Activated naive CD4-positive, alpha-beta T cell treated with anti-CD3 and anti-CD28 coated beads for 36 hours (primary cell): ENCODE measurements at regions not wholly inside any gene's neighbourhood (a gene's known extent, or its start where the extent isn't known, plus 50 kb on each side); places are given as distances from the start of the nearest gene placed in this dataset.
"Not testable (repeated sequence)": the region's sequence is repeated elsewhere in the genome, so short reads cannot be mapped to it uniquely, and the experiment has no call there.

Experiments used
- CTCF ChIA-PET: fragments of 350-600 bp; sonication (Branson Sonifier 250); formaldehyde crosslinking; loops from one replicate; lab custom pipeline; 2021; ENCODE audit warnings: antibody characterized with exemption; lab: Charles Lee
- DNase-seq: peaks from one replicate; pipeline ENCODE4 v3.0.0-alpha.2; 2020
- H3K27ac Mint-ChIP-seq: one replicate; pipeline ENCODE4 v1.8.0; 2021; ENCODE audit warnings: mild to moderate bottlenecking, mixed read lengths
- H3K27me3 Mint-ChIP-seq: one replicate; pipeline ENCODE4 v1.8.0; 2021; ENCODE audit warnings: low read depth, mixed read lengths
- H3K36me3 Mint-ChIP-seq: one replicate; pipeline ENCODE4 v1.8.0; 2021; ENCODE audit warnings: low read depth, mixed read lengths
- H3K4me1 Mint-ChIP-seq: one replicate; pipeline ENCODE4 v1.8.0; 2021; ENCODE audit warnings: low read depth, mixed read lengths
- H3K4me3 Mint-ChIP-seq: one replicate; pipeline ENCODE4 v1.8.0; 2021; ENCODE audit warnings: mild to moderate bottlenecking, moderate library complexity, mixed read lengths
- H3K9me3 Mint-ChIP-seq: one replicate; pipeline ENCODE4 v1.8.0; 2021; ENCODE audit warnings: mixed read lengths
- intact Hi-C: fragments of 100-400 bp; cut with micrococcal nuclease; formaldehyde crosslinking; loops from one replicate; pipeline ENCODE4 v1.15.1; 2023

DNA sequence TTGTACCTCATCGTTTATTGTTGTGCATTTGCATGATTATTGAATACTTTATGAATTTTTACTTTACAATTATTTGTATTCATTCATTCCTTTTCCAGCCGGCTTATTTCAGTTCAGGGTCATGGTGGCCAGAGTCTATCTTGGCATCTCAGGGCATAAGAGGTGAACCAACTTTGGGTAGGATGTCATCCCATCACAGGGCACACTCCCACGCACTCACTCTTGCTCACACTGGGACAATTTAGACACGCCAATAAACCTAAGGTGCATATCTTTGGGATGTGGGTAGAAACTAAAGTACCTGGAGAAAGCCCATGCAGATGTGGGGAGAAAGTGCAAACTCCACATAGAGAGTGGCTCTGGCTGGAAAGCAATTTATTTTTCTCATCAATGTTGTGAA is 158.1 kb upstream of the MAST4 start:
- CTCF ChIA-PET: interaction anchor here (0.7 to 1.1 kb wide), 2 partner anchors 128 to 132 kb away, joined by 3 read pairs; no protein-coding TSS in a partner anchor

DNA sequence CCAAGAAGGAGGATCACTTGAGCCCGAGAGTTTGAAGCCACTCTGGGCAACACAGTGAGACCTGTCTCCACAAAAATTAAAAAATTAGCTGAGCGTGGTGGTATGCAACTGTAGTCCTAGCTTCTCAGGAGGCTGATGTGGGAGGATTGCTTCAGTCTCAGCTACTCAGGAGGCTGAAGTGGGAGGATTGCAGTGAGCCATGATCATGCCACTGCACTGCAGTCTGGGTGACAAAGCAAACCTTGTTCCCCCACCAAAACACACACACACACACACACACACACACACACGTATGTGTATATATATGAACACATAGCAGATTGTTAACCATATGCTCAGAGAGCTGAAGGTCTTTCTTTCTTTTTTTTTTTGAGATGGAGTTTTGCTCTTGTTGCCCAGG is 157.5 kb upstream of the MAST4 start:
- CTCF ChIA-PET: interaction anchor here (0.7 to 1.1 kb wide), 2 partner anchors 128 to 132 kb away, joined by 3 read pairs; no protein-coding TSS in a partner anchor
- no peak for DNase-seq
- peaks cover 6% of the 10 kb centered on the region for H3K4me1 Mint-ChIP-seq
- no peaks in the 10 kb centered on the region for H3K27me3 Mint-ChIP-seq
- no peak overlapping the region for H3K4me3 Mint-ChIP-seq
- no peaks in the 10 kb centered on the region for H3K36me3 Mint-ChIP-seq
- H3K9me3 Mint-ChIP-seq: no peaks in the 10 kb centered on the region
- intact Hi-C loops: loop anchor here (5.0 kb wide), 1 partner anchor 131 kb away; no protein-coding TSS in a partner anchor
- H3K27ac Mint-ChIP-seq: no peak overlapping the region

More for the DNA sequence above, 158.1 kb upstream of the MAST4 start:
- H3K4me3 Mint-ChIP-seq: no peak overlapping the region
- H3K9me3 Mint-ChIP-seq: no peaks in the 10 kb centered on the region
- no peaks in the 10 kb centered on the region for H3K36me3 Mint-ChIP-seq
- H3K4me1 Mint-ChIP-seq: peaks cover 6% of the 10 kb centered on the region
- intact Hi-C loops: loop anchor here (5.0 kb wide), 1 partner anchor 131 kb away; no protein-coding TSS in a partner anchor
- H3K27me3 Mint-ChIP-seq: peaks cover 2% of the 10 kb centered on the region
- DNase-seq: no peak
- no peak overlapping the region for H3K27ac Mint-ChIP-seq

DNA sequence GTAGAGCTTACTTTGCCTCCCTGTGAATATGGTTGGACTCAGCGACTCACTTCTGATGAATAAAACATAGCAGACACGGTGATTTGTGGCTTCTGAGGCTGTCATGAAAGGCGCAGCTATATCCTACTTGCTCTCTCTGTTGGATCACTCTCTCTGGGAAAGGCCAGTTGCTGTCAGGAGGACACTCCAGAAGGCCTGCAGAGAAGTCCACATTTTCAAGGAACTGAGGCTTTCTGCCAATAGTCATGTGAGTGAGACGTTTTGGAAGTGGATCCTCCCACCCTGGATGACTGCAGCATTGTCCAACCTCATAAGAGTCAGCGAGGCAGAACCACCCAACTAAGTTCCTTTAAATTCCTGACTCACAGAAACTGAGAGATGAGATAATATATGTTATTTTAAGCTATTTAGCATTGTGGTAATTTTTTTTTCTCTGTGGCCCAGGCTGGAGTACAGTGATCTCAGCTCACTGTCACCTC is 156.0 kb upstream of the MAST4 start:
- Mint-ChIP-seq H3K9me3 (no peaks in the 10 kb centered on the region), H3K4me3 (no peak overlapping the region), H3K4me1 (peaks cover 6% of the 10 kb centered on the region), H3K36me3 (no peaks in the 10 kb centered on the region), H3K27me3 (no peaks in the 10 kb centered on the region), H3K27ac (no peak overlapping the region)
- intact Hi-C loops: no loop called here
- CTCF ChIA-PET: interaction anchor here (1.2 to 1.4 kb wide), 2 partner anchors 131 to 134 kb away, joined by 3 to 5 read pairs; no protein-coding TSS in a partner anchor
- DNase-seq: peak; percentile 36

DNA sequence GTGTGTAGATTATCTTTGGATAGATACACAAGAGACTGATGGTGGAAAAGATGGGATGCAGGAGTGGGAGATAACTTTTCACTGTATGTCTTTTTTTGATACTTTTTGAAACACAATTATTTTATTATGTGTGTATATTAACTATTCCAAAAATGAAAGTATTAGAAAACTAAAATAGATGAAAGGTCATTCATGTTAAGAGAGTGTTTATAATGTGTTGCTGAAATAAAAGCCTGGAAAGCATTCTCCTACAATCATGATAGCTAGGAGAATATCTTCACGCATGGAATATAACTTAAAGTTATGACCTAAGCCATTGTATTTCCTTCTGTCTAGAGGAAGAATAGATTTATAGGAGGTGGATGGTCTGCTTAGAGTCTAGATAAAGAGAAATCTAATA is 154.8 kb upstream of the MAST4 start:
- CTCF ChIA-PET: interaction anchor here (1.1 kb wide), 1 partner anchor 10 kb away, joined by 3 read pairs; no protein-coding TSS in a partner anchor
- no peaks in the 10 kb centered on the region for H3K27me3 Mint-ChIP-seq

DNA sequence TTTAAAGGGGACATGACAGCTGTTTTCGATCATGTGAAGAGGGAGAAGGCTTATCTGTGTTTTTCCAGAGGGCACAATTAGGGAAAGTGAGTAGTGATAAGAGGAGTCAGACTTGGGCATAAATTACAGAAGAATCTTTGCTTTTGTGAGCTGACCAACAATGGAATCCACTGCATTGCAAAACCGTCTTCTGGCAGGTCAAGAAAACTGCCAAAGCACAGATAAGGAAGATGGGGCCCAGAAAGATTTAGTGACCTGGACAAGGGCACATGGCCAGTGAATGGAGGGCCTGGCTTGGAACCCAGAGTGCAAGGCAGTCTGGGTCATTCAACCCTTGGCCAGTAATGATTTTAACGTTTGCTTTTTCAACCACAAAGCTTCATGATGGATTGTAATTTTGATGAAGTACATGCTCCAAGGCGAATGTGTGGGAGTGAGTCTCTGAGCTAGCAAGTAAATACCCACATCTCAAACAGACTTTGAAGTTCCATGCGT is 153.2 kb upstream of the MAST4 start:
- Mint-ChIP-seq H3K9me3 (peaks cover 1% of the 10 kb centered on the region), H3K36me3 (no peaks in the 10 kb centered on the region), H3K4me1 (peaks cover 6% of the 10 kb centered on the region), H3K27me3 (no peaks in the 10 kb centered on the region), H3K4me3 (no peak overlapping the region), H3K27ac (no peak overlapping the region)
- CTCF ChIA-PET: no interaction called here
- DNase-seq: no peak
- intact Hi-C loops: no loop called here

More for the DNA sequence above, 154.8 kb upstream of the MAST4 start:
- intact Hi-C loops: no loop called here
- Mint-ChIP-seq H3K9me3 (no peaks in the 10 kb centered on the region), H3K27ac (no peak overlapping the region), H3K4me3 (no peak overlapping the region), H3K4me1 (peaks cover 6% of the 10 kb centered on the region), H3K36me3 (no peaks in the 10 kb centered on the region)
- DNase-seq: no peak

DNA sequence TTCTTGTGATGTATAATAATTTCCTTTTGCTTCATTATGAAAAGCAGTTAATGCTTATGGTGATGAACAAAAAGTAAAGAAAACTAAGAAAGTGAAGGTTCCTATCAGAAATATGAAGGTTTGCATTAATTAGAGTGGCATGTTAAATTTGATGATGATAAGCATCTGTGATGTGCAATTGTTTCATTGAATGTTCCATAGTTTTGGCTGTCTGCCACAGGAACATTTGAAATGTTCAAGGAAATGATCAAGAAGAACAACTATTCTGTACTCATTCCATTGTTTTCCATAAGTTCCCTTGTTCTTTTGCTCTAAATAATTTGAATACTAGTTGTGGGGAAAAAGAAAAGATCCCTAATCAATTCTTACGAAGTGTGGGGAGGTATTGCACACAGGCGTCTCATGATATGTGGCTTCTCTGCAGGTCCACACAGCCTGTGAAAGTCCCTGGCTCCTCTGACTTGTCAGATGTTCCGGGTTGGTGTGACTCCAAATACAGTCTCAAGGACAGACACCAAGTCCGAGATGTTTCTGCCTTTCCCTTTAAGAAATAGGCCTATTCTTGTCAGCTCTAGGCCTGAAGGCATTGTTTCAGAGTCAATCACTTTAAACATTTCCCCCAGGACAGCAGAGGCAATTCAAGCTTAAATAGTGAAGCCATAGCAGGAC is 152.6 kb upstream of the MAST4 start:
- DNase-seq: no peak
- Mint-ChIP-seq H3K36me3 (no peaks in the 10 kb centered on the region), H3K4me1 (peaks cover 6% of the 10 kb centered on the region), H3K9me3 (peaks cover 3% of the 10 kb centered on the region), H3K4me3 (no peak overlapping the region), H3K27me3 (no peaks in the 10 kb centered on the region), H3K27ac (no peak overlapping the region)
- intact Hi-C loops: no loop called here
- CTCF ChIA-PET: interaction anchor here (0.6 kb wide), 1 partner anchor 137 kb away, joined by 6 read pairs; no protein-coding TSS in a partner anchor

DNA sequence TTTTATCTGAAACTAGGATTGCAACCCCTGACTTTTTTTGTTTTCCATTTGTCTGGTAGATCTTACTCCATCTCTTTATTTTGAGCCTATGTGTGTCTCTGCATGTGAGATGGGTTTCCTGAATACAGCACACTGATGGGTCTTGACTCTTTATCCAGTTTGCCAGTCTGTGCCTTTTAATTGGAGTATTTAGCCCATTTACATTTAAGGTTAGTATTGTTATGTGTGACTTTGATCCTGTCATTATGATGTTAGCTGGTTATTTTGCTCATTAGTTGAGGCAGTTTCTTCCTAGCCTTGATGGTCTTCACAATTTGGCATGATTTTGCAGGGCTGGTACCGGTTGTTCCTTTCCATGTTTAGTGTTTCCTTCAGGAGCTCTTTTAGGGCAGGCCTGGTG is 148.1 kb upstream of the MAST4 start:
- H3K27ac Mint-ChIP-seq, CTCF ChIA-PET, H3K36me3 Mint-ChIP-seq, H3K27me3 Mint-ChIP-seq, intact Hi-C loops, DNase-seq, H3K4me1 Mint-ChIP-seq, H3K4me3 Mint-ChIP-seq, H3K9me3 Mint-ChIP-seq: not testable (repeated sequence)

DNA sequence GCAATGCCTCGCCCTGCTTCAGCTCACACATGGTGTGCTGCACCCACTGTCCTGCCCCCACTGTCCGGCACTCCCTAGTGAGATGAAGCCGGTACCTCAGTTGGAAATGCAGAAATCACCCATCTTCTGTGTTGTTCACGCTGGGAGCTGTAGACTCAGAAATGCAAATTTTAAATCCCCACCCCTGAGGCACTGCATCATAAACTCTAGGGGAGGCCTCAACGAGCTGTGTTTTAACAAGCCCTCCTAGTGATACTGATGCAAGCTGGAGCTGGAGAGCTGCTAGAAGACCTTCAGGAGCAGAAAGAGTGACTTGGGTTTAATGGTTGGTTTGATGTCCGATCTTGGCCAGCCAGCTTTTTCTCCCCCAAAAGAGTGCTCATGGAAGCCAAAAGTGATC is 146.0 kb upstream of the MAST4 start:
- CTCF ChIA-PET: no interaction called here
- H3K4me3 Mint-ChIP-seq: no peak overlapping the region
- intact Hi-C loops: no loop called here

DNA sequence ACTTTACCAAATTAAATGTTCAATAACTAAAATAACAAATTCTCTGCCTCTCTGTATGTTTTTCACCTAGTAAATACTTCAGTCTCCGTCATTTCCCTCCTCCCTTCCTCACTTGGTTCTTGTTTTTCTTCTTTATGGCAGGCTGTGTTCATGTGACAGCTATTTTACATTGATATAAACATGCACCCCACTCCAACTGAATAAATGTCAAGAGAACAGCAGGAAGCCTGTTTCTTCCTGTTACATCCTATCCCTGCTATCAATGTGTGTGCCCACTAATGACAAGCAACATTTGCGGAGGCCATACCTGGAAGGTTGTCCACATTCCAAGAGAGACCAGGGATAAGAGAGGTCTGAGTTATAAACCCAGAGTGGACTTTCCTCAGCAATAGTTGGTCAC is 145.2 kb upstream of the MAST4 start:
- H3K27ac Mint-ChIP-seq: no peak overlapping the region
- H3K36me3 Mint-ChIP-seq: no peaks in the 10 kb centered on the region
- DNase-seq: no peak
- peaks cover 10% of the 10 kb centered on the region for H3K27me3 Mint-ChIP-seq
- intact Hi-C loops: no loop called here
- CTCF ChIA-PET: no interaction called here
- H3K4me1 Mint-ChIP-seq: no peaks in the 10 kb centered on the region
- peaks cover 10% of the 10 kb centered on the region for H3K9me3 Mint-ChIP-seq
- no peak overlapping the region for H3K4me3 Mint-ChIP-seq

More for the DNA sequence above, 146.0 kb upstream of the MAST4 start:
- Mint-ChIP-seq H3K27ac (no peak overlapping the region), H3K4me1 (no peaks in the 10 kb centered on the region), H3K36me3 (no peaks in the 10 kb centered on the region), H3K9me3 (peaks cover 10% of the 10 kb centered on the region), H3K27me3 (peaks cover 10% of the 10 kb centered on the region)
- DNase-seq: no peak

DNA sequence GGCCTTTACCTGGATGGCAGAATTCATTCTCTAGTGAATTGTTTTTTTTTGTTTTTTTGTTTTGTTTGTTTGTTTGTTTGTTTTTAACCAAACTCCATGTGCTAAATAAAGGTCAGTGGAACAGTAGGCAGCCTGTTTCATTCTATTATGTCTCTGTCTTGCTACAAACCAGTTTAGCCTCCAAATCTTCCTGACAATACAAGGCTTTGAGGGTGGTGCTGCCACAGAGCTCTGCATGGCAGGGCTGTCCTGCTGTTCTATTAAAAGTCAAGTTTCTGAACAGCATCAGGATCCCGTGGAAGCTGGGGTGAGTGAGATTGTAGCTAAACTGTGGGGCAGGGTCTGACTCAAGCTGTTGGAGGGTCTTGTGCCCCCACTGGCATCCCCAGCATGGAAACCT is 144.1 kb upstream of the MAST4 start:
- CTCF ChIA-PET: no interaction called here

DNA sequence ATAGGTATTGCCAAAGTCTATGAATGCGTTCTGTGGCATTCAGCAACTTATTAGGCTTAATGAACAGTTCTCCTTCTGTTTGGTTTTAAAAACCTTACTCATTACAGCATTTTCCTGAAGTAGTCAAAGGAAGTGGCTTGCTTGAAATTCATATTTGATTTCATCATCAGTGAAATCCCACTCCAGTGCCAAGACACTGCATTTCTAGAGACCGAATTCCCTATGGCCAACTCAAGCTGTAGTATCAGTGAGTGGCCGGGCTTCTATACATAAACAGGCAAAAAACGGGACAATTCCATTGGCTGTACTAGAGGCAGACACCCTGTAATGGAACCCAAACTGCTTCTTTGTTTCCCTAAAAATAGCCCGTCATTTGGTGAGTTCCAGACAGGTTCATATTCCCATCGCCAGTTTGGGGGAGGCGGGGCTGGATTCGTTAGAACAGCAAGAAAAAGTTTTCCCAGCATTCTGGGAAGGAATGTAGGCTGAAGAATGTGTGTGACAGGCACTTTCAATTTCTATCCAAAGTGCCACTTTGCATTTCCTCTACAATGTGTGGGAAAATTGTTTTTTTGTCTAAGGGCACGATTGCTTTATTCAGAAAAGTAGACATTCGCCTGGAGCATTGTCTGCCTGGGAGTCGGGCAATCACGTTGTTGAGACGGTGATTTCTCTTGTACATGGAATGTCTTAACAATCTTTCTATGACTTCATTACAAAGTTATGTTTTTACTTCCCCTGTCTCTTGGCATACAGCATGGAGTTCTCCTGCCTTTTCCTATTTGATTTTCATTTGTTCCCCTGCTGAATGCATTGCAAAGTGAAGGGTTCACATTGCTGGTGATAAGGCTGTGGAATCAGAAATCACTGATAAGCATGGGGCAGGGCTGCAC is 141.8 kb upstream of the MAST4 start:
- Mint-ChIP-seq H3K27me3 (peaks cover 10% of the 10 kb centered on the region), H3K4me3 (no peak overlapping the region), H3K9me3 (peaks cover 4% of the 10 kb centered on the region), H3K27ac (no peak overlapping the region), H3K4me1 (no peaks in the 10 kb centered on the region), H3K36me3 (no peaks in the 10 kb centered on the region)
- no peak for DNase-seq
- CTCF ChIA-PET: no interaction called here
- intact Hi-C loops: no loop called here

More for the DNA sequence above, 144.1 kb upstream of the MAST4 start:
- Mint-ChIP-seq H3K36me3 (no peaks in the 10 kb centered on the region), H3K27ac (no peak overlapping the region), H3K4me1 (no peaks in the 10 kb centered on the region), H3K9me3 (peaks cover 10% of the 10 kb centered on the region), H3K4me3 (no peak overlapping the region), H3K27me3 (peaks cover 10% of the 10 kb centered on the region)
- intact Hi-C loops: no loop called here
- no peak for DNase-seq

DNA sequence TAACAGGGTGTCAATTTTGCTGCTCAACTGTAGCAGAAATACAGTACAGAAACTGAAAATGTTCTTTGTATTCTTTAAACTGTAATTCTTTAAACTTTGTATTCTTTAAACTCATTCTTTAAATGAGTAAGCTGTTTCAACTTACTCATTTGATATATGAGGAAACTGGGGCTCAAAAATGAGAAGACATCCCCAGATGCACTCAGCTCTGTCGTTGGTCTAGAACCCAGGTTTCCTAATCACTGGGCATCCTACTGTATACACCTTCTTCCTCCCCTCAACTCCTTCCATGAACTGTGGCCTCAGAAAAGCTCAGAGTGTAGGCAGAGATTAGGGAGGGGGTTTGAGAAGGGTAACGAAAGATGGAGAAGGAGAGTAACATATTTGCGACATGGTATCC is 136.5 kb upstream of the MAST4 start:
- no peak for DNase-seq
- Mint-ChIP-seq H3K36me3 (no peaks in the 10 kb centered on the region), H3K4me3 (no peak overlapping the region), H3K9me3 (no peaks in the 10 kb centered on the region), H3K27ac (no peak overlapping the region), H3K27me3 (peaks cover 4% of the 10 kb centered on the region), H3K4me1 (no peaks in the 10 kb centered on the region)
- CTCF ChIA-PET: no interaction called here
- intact Hi-C loops: no loop called here
